ENCODE measurements at regions not wholly inside any gene's neighbourhood (a gene's known extent, or its start where the extent isn't known, plus 50 kb on each side); places are given as distances from the start of the nearest gene placed in this dataset.

DNA sequence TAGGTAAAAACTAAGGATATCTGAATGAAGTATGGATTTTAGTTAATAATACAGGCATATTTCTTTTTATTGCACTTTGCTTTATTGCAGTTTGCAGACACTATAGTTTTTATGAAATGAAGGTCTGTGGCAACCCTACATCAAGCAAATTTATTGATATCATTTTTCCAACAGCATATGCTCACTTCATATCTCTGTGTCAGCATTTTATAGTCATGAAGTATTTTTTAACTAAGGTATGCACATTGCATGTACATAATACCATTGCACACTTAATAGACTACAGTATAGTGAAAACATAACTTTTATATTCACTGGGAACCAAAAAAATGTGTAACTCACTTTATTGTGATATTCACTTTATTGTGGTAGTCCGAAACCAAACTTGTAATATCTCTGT, 236.3 kb downstream of the SUCLA2 start:
- no peak for TF ChIP-seq POLR2A (IDR thresholded peaks at IDR 0.05)
- TF ChIP-seq, protein P1, sequence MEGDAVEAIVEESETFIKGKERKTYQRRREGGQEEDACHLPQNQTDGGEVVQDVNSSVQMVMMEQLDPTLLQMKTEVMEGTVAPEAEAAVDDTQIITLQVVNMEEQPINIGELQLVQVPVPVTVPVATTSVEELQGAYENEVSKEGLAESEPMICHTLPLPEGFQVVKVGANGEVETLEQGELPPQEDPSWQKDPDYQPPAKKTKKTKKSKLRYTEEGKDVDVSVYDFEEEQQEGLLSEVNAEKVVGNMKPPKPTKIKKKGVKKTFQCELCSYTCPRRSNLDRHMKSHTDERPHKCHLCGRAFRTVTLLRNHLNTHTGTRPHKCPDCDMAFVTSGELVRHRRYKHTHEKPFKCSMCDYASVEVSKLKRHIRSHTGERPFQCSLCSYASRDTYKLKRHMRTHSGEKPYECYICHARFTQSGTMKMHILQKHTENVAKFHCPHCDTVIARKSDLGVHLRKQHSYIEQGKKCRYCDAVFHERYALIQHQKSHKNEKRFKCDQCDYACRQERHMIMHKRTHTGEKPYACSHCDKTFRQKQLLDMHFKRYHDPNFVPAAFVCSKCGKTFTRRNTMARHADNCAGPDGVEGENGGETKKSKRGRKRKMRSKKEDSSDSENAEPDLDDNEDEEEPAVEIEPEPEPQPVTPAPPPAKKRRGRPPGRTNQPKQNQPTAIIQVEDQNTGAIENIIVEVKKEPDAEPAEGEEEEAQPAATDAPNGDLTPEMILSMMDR (IDR thresholded peaks at IDR 0.05) = no peak

Measured in adrenal gland (tissue), 5 donors.